T-helper 22 cell (primary cell): ENCODE measurements at regions not wholly inside any gene's neighbourhood (a gene's known extent, or its start where the extent isn't known, plus 50 kb on each side); places are given as distances from the start of the nearest gene placed in this dataset.
"Not testable (repeated sequence)": the region's sequence is repeated elsewhere in the genome, so short reads cannot be mapped to it uniquely, and the experiment has no call there.

ENCODE experiments used
- DNase-seq: peaks from one replicate; pipeline ENCODE4 v3.0.0-alpha.2; 2020; ENCODE audit warnings: low read depth

GRCh38 chr15:24733659-24734058 lies 58.1 kb downstream of the NPAP1 start:
- DNase-seq = no peak

GRCh38 chr15:24734396-24734795 lies 58.8 kb downstream of the NPAP1 start:
- DNase-seq = no peak

- no peak for DNase-seq
Observed at GRCh38 chr15:24745290-24745689, 69.7 kb downstream of the NPAP1 start.

GRCh38 chr15:24746094-24746493 lies 70.5 kb downstream of the NPAP1 start:
- DNase-seq = no peak

GRCh38 chr15:24747376-24747775 lies 71.8 kb downstream of the NPAP1 start:
- no peak for DNase-seq

GRCh38 chr15:24748812-24749439 lies 73.4 kb downstream of the NPAP1 start:
- no peak for DNase-seq

GRCh38 chr15:24752354-24752753 lies 76.8 kb downstream of the NPAP1 start:
- DNase-seq = no peak

GRCh38 chr15:24756101-24756500 lies 80.5 kb downstream of the NPAP1 start:
- no peak for DNase-seq

GRCh38 chr15:24760066-24760465 lies 84.5 kb downstream of the NPAP1 start:
- no peak for DNase-seq

GRCh38 chr15:24761704-24762302 lies 86.2 kb downstream of the NPAP1 start:
- no peak for DNase-seq

GRCh38 chr15:24763891-24764290 lies 88.3 kb downstream of the NPAP1 start:
- no peak for DNase-seq

GRCh38 chr15:24764375-24765171 lies 89.0 kb downstream of the NPAP1 start:
- DNase-seq = no peak

GRCh38 chr15:24766511-24767133 lies 91.0 kb downstream of the NPAP1 start:
- DNase-seq = no peak

GRCh38 chr15:24772266-24772665 lies 96.7 kb downstream of the NPAP1 start:
- DNase-seq = no peak

- DNase-seq = peak; percentile 18
Observed at GRCh38 chr15:24772686-24773373, 97.3 kb downstream of the NPAP1 start.

GRCh38 chr15:24777307-24777706 lies 101.7 kb downstream of the NPAP1 start:
- DNase-seq = no peak

- DNase-seq = no peak
Observed at GRCh38 chr15:24784506-24784905, 108.9 kb downstream of the NPAP1 start.

GRCh38 chr15:24786347-24786746 lies 110.8 kb downstream of the NPAP1 start:
- no peak for DNase-seq

- DNase-seq = not testable (repeated sequence)
Observed at GRCh38 chr15:24802624-24803023, 127.0 kb downstream of the NPAP1 start.

GRCh38 chr15:24819680-24820079 lies 135.1 kb upstream of the SNRPN start:
- no peak for DNase-seq

GRCh38 chr15:24823473-24823872 lies 131.3 kb upstream of the SNRPN start:
- DNase-seq = no peak

GRCh38 chr15:24832282-24832681 lies 122.5 kb upstream of the SNRPN start:
- DNase-seq = no peak
